HT1080 (cell line): ENCODE measurements at regions not wholly inside any gene's neighbourhood (a gene's known extent, or its start where the extent isn't known, plus 50 kb on each side); places are given as distances from the start of the nearest gene placed in this dataset.
A peak's percentile ranks its signal among the peaks of the same experiment; 100 is the strongest.
"Not testable (repeated sequence)": the region's sequence is repeated elsewhere in the genome, so short reads cannot be mapped to it uniquely, and the experiment has no call there.

Source experiments
- DNase-seq: peaks from one replicate; pipeline ENCODE4 v3.0.0-alpha.2; 2015; ENCODE audit warnings: low read depth

- no peak for DNase-seq
Measured at GRCh38 chr13:80988391-80989151, 647.6 kb upstream of the SPRY2 start.

- peak; percentile 66 for DNase-seq
Measured at GRCh38 chr13:80979035-80979641, 638.2 kb upstream of the SPRY2 start.

GRCh38 chr13:80977168-80977567 lies 636.2 kb upstream of the SPRY2 start:
- DNase-seq, result no peak

GRCh38 chr13:80975903-80976302 lies 635.0 kb upstream of the SPRY2 start:
- no peak for DNase-seq

- DNase-seq, result peak; percentile 14
Measured at GRCh38 chr13:80973721-80974120, 632.8 kb upstream of the SPRY2 start.

- DNase-seq, result no peak
Measured at GRCh38 chr13:80972857-80973478, 632.0 kb upstream of the SPRY2 start.

- no peak for DNase-seq
Measured at GRCh38 chr13:80965097-80965496, 624.2 kb upstream of the SPRY2 start.

- peak; percentile 8 for DNase-seq
Measured at GRCh38 chr13:80962855-80963254, 621.9 kb upstream of the SPRY2 start.

- DNase-seq, result no peak
Measured at GRCh38 chr13:80962173-80962572, 621.2 kb upstream of the SPRY2 start.

- DNase-seq, result no peak
Measured at GRCh38 chr13:80957019-80957655, 616.2 kb upstream of the SPRY2 start.

GRCh38 chr13:80955501-80955900 lies 614.6 kb upstream of the SPRY2 start:
- peak; percentile 78 for DNase-seq

- DNase-seq, result no peak
Measured at GRCh38 chr13:80952158-80952557, 611.2 kb upstream of the SPRY2 start.

- DNase-seq, result no peak
Measured at GRCh38 chr13:80946008-80946802, 605.3 kb upstream of the SPRY2 start.

- no peak for DNase-seq
Measured at GRCh38 chr13:80945328-80945727, 604.4 kb upstream of the SPRY2 start.

GRCh38 chr13:80939581-80939980 lies 598.7 kb upstream of the SPRY2 start:
- peak; percentile 20 for DNase-seq

GRCh38 chr13:80931766-80932165 lies 590.8 kb upstream of the SPRY2 start:
- DNase-seq, result no peak

- DNase-seq, result no peak
Measured at GRCh38 chr13:80931118-80931517, 590.2 kb upstream of the SPRY2 start.

GRCh38 chr13:80928241-80928640 lies 587.3 kb upstream of the SPRY2 start:
- no peak for DNase-seq

GRCh38 chr13:80926024-80926423 lies 585.1 kb upstream of the SPRY2 start:
- DNase-seq, result not testable (repeated sequence)

GRCh38 chr13:80924596-80924995 lies 583.7 kb upstream of the SPRY2 start:
- DNase-seq, result peak; percentile 10

GRCh38 chr13:80923907-80924306 lies 583.0 kb upstream of the SPRY2 start:
- DNase-seq, result no peak
